Body of pancreas (tissue), 4 donors: ENCODE measurements at regions not wholly inside any gene's neighbourhood (a gene's known extent, or its start where the extent isn't known, plus 50 kb on each side); places are given as distances from the start of the nearest gene placed in this dataset.

Source experiments
- CTCF ChIP-seq, 7 experiments: fragments of 450-650 bp in 4 of 7; fragments of 200-600 bp in 3 of 7; sonication (generic) in 3 of 7; IDR thresholded peaks; one replicate each; pipeline ENCODE4 v1.5.1; 2016 to 2019; ENCODE audit warnings: antibody characterized with exemption in 7 of 7
- POLR2A ChIP-seq, 3 donors: fragments of 450-650 bp; IDR thresholded peaks; one replicate each; pipeline ENCODE4 v1.6.1; 2016; ENCODE audit warnings: antibody characterized with exemption in 3 of 3, mild to moderate bottlenecking in 2 of 3

GRCh38 chr18:55879331-55879730 is 291.3 kb upstream of the TCF4 start:
- TF ChIP-seq CTCF (IDR thresholded peaks at IDR 0.05), result no peak
- no peak for TF ChIP-seq POLR2A (IDR thresholded peaks at IDR 0.05)
